ENCODE measurements at regions not wholly inside any gene's neighbourhood (a gene's known extent, or its start where the extent isn't known, plus 50 kb on each side); places are given as distances from the start of the nearest gene placed in this dataset.

DNA sequence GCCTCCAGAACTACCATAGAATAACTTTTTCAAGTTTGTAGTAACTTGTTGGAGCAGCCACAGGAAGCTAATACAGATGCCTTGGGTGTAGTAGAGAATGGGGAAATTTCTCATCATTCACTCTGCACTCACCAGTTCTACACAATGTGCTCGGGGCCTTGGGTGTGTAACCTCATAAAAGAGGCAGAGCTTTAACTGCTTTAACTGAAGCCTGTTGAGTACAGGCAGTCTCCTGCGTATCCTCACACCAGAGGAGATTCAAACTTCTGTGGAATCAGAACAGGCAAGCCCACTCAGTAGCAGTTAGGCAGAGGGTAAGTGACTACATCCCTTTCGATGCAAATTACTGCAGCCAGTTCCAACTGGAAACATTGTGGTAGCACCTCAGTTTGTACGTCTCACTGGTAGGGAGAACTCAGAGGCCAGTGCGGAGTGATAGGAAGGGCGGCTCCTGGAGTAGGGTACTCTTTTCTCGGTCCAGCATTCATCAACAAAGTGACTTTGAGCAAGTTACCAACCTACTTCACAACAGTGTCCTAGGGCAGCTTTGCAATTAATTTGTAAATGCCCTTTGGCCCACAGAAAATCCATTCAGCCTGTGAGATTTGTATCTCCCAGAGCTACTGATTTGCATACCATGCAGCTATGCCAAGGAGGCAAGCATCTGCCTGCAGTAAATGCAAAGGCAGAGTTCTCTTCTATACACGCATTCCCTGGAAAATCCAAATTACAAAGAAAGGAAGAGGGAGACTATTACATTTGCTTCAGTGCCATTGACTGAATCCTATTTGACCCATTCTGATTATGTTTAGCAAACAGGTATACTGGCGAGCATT is 904.3 kb downstream of the DIAPH3 start:
- Histone ChIP-seq H3K36me3 (ENCODE audit: control insufficient read depth in 1 of 2, insufficient read depth in 2 of 2, low read length in 2 of 2) (no peaks in the 10 kb centered on the region), H4K8ac (ENCODE audit: low read depth, low read length) (no peak overlapping the region), H3K4me2 (ENCODE audit: low read length) (no peak overlapping the region), H4K91ac (ENCODE audit: low read depth, low read length) (no peak overlapping the region), H3K79me1 (ENCODE audit: low read length) (no peaks in the 10 kb centered on the region), H3K23ac (ENCODE audit: low read length) (no peak overlapping the region), H4K12ac (ENCODE audit: low read depth, low read length) (no peak overlapping the region), H3K14ac (ENCODE audit: low read length) (no peak overlapping the region), H3K79me2 (ENCODE audit: control insufficient read depth, insufficient read depth, low read length, poor library complexity) (no peaks in the 10 kb centered on the region), H3K4ac (ENCODE audit: low read depth, low read length) (no peak overlapping the region), H2BK12ac (ENCODE audit: low read length) (peak overlapping the region; percentile 23), H2AFZ (ENCODE audit: insufficient read depth, low read length, poor library complexity) (no peak overlapping the region), H3K27ac (ENCODE audit: low read depth, low read length) (no peak overlapping the region), H3K4me1 (ENCODE audit: control insufficient read depth in 1 of 2, insufficient read depth in 2 of 2, low read length in 2 of 2) (peaks cover 5 to 6% of the 10 kb centered on the region in 2 experiments), H3K27me3 (ENCODE audit: insufficient read depth, low read length) (no peaks in the 10 kb centered on the region), H2BK5ac (ENCODE audit: low read depth, low read length, poor library complexity) (no peak overlapping the region), H3K9me3 (ENCODE audit: insufficient read depth, low read depth, low read length) (no peaks in the 10 kb centered on the region), H3K9ac (ENCODE audit: low read length) (no peak overlapping the region), H3K18ac (ENCODE audit: low read length) (no peak overlapping the region), H3K4me3 (ENCODE audit: low read depth, low read length) (no peak overlapping the region), H2BK120ac (ENCODE audit: insufficient read depth, low read length, poor library complexity) (no peak overlapping the region), H2AK5ac (ENCODE audit: low read length) (no peak overlapping the region)
- no CpG with 5 or more reads among the region's 9 CpGs for WGBS (ENCODE audit: extremely low coverage, insufficient coverage, insufficient read length)
- DNase-seq, result no peak

DNA sequence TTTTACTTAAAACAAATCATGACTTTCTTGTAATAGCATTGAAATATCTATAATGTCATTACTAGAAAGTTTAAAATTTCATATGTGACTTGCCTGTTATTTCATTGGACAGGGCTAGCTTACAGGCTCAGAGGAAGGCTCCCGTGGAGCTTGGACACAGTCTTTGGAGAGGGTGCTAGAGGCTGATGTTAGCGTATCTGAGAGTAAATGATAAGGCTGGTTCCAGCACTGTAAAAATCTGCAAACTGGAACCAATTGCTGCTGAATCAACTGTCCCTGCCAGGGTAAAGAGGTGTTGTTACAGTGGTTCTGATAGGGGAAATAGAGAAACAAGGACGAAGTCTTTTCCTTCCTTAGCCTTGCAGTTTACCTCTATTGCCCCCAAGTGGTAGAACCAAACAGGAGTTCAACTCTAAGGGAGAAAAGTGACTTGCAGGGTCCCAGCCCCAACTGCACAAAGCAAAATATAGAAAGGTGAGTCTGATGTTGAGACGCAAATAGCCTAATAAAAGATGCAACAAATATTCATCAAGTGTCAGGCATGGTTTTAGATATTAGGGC is 901.7 kb downstream of the DIAPH3 start:
- peak overlapping the region; percentile 10 for H3K4me2 ChIP-seq (ENCODE audit: low read length)
- no peaks in the 10 kb centered on the region for H3K9me3 ChIP-seq (ENCODE audit: insufficient read depth, low read depth, low read length)
- H3K14ac ChIP-seq (ENCODE audit: low read length), result no peak overlapping the region
- no peak overlapping the region for H3K23ac ChIP-seq (ENCODE audit: low read length)
- H3K27ac ChIP-seq (ENCODE audit: low read depth, low read length), result no peak overlapping the region
- no peak overlapping the region for H3K4ac ChIP-seq (ENCODE audit: low read depth, low read length)
- peak overlapping the region; percentile 32 for H2BK12ac ChIP-seq (ENCODE audit: low read length)
- H4K8ac ChIP-seq (ENCODE audit: low read depth, low read length), result no peak overlapping the region
- DNase-seq, result peak in 1 of 2 donors; percentile 23
- no peak overlapping the region for H3K4me3 ChIP-seq (ENCODE audit: low read depth, low read length)
- no peaks in the 10 kb centered on the region for H3K27me3 ChIP-seq (ENCODE audit: insufficient read depth, low read length)
- no peak overlapping the region for H4K91ac ChIP-seq (ENCODE audit: low read depth, low read length)
- no peak overlapping the region for H2BK120ac ChIP-seq (ENCODE audit: insufficient read depth, low read length, poor library complexity)
- no peaks in the 10 kb centered on the region for H3K79me2 ChIP-seq (ENCODE audit: control insufficient read depth, insufficient read depth, low read length, poor library complexity)
- WGBS (ENCODE audit: extremely low coverage, insufficient coverage, insufficient read length), result no CpG with 5 or more reads among the region's 4 CpGs
- H3K79me1 ChIP-seq (ENCODE audit: low read length), result no peaks in the 10 kb centered on the region
- no peak overlapping the region for H4K12ac ChIP-seq (ENCODE audit: low read depth, low read length)
- H3K36me3 ChIP-seq (ENCODE audit: control insufficient read depth in 1 of 2, insufficient read depth in 2 of 2, low read length in 2 of 2), result no peaks in the 10 kb centered on the region
- H3K4me1 ChIP-seq (ENCODE audit: control insufficient read depth in 1 of 2, insufficient read depth in 2 of 2, low read length in 2 of 2), result peaks cover 5 to 6% of the 10 kb centered on the region in 2 experiments
- no peak overlapping the region for H3K18ac ChIP-seq (ENCODE audit: low read length)
- no peak overlapping the region for H2AFZ ChIP-seq (ENCODE audit: insufficient read depth, low read length, poor library complexity)
- H2AK5ac ChIP-seq (ENCODE audit: low read length), result no peak overlapping the region
- no peak overlapping the region for H3K9ac ChIP-seq (ENCODE audit: low read length)
- H2BK5ac ChIP-seq (ENCODE audit: low read depth, low read length, poor library complexity), result no peak overlapping the region

DNA sequence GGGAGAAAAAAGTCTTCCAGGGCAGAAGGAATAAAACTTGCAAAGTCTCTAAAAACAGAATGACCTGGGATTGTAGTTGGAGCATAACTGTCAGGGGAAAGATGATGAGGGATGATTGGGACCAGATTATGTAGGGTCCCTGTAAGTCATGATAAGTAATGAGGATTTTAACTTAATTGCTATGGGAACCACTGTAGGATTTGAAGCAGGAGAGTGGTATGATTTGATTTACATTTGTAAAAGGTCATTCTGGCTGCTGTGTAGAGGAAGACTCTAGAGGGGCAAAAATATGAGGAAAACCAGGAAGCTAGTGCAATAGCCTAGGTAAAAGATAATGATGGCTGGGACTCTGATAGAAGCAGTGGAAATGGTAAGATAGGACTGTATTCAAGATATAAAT is 900.2 kb downstream of the DIAPH3 start:
- no peak overlapping the region for H2BK12ac ChIP-seq (ENCODE audit: low read length)
- H3K18ac ChIP-seq (ENCODE audit: low read length), result no peak overlapping the region
- no peak overlapping the region for H4K91ac ChIP-seq (ENCODE audit: low read depth, low read length)
- H3K9me3 ChIP-seq (ENCODE audit: insufficient read depth, low read depth, low read length), result no peaks in the 10 kb centered on the region
- H3K79me2 ChIP-seq (ENCODE audit: control insufficient read depth, insufficient read depth, low read length, poor library complexity), result no peaks in the 10 kb centered on the region
- no peak overlapping the region for H3K27ac ChIP-seq (ENCODE audit: low read depth, low read length)
- H2BK5ac ChIP-seq (ENCODE audit: low read depth, low read length, poor library complexity), result no peak overlapping the region
- H3K4me1 ChIP-seq (ENCODE audit: control insufficient read depth in 1 of 2, insufficient read depth in 2 of 2, low read length in 2 of 2), result peaks cover 5 to 6% of the 10 kb centered on the region in 2 experiments
- no peak overlapping the region for H4K12ac ChIP-seq (ENCODE audit: low read depth, low read length)
- no peak overlapping the region for H3K9ac ChIP-seq (ENCODE audit: low read length)
- no peak overlapping the region for H3K4me2 ChIP-seq (ENCODE audit: low read length)
- no peak overlapping the region for H4K8ac ChIP-seq (ENCODE audit: low read depth, low read length)
- no peaks in the 10 kb centered on the region for H3K36me3 ChIP-seq (ENCODE audit: control insufficient read depth in 1 of 2, insufficient read depth in 2 of 2, low read length in 2 of 2)
- H3K79me1 ChIP-seq (ENCODE audit: low read length), result peaks cover 2% of the 10 kb centered on the region
- H2AK5ac ChIP-seq (ENCODE audit: low read length), result no peak overlapping the region
- H3K4me3 ChIP-seq (ENCODE audit: low read depth, low read length), result no peak overlapping the region
- H2BK120ac ChIP-seq (ENCODE audit: insufficient read depth, low read length, poor library complexity), result no peak overlapping the region
- no peak overlapping the region for H3K23ac ChIP-seq (ENCODE audit: low read length)
- no peak overlapping the region for H3K4ac ChIP-seq (ENCODE audit: low read depth, low read length)
- no peak overlapping the region for H3K14ac ChIP-seq (ENCODE audit: low read length)
- no peaks in the 10 kb centered on the region for H3K27me3 ChIP-seq (ENCODE audit: insufficient read depth, low read length)
- no peak for DNase-seq
- H2AFZ ChIP-seq (ENCODE audit: insufficient read depth, low read length, poor library complexity), result no peak overlapping the region

DNA sequence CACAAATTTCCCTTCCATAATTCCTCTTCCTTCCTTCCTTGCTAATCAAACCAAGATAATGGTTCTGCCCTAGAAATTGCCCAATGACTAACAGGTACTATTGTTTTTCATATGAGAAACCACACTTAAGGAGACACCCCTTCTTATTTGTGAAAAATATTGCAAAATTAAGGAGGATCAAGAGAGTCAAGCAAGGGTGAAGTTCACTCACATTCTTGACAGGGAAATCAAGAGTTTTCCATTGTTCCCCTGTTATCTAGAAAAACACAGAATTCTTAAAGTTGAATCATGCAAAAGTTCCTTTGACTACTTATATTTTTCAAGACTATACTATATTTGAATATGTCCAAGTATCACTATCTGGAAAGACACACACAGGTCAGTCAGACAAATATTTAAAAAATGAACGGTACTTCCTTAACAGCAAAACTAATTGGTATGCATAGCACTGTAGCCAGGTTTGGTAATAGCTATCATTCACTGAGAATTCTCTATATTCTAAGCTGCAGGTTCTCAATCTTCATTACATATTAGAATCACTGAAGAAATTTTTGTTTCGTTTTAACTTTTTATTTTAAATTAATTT is 897.2 kb downstream of the DIAPH3 start:
- H2BK12ac ChIP-seq (ENCODE audit: low read length), result no peak overlapping the region
- WGBS (ENCODE audit: extremely low coverage, insufficient coverage, insufficient read length), result no CpG with 5 or more reads among the region's 2 CpGs
- no peak overlapping the region for H3K4ac ChIP-seq (ENCODE audit: low read depth, low read length)
- H3K9ac ChIP-seq (ENCODE audit: low read length), result no peak overlapping the region
- H2BK5ac ChIP-seq (ENCODE audit: low read depth, low read length, poor library complexity), result no peak overlapping the region
- no peak overlapping the region for H3K18ac ChIP-seq (ENCODE audit: low read length)
- no peak overlapping the region for H3K4me3 ChIP-seq (ENCODE audit: low read depth, low read length)
- peaks cover 0 to 1% of the 10 kb centered on the region in 2 experiments for H3K4me1 ChIP-seq (ENCODE audit: control insufficient read depth in 1 of 2, insufficient read depth in 2 of 2, low read length in 2 of 2)
- no peaks in the 10 kb centered on the region for H3K9me3 ChIP-seq (ENCODE audit: insufficient read depth, low read depth, low read length)
- no peak overlapping the region for H3K23ac ChIP-seq (ENCODE audit: low read length)
- no peak overlapping the region for H4K12ac ChIP-seq (ENCODE audit: low read depth, low read length)
- H3K27me3 ChIP-seq (ENCODE audit: insufficient read depth, low read length), result no peaks in the 10 kb centered on the region
- no peaks in the 10 kb centered on the region for H3K36me3 ChIP-seq (ENCODE audit: control insufficient read depth in 1 of 2, insufficient read depth in 2 of 2, low read length in 2 of 2)
- H3K4me2 ChIP-seq (ENCODE audit: low read length), result no peak overlapping the region
- H3K79me1 ChIP-seq (ENCODE audit: low read length), result peaks cover 5% of the 10 kb centered on the region
- H2BK120ac ChIP-seq (ENCODE audit: insufficient read depth, low read length, poor library complexity), result no peak overlapping the region
- H4K91ac ChIP-seq (ENCODE audit: low read depth, low read length), result no peak overlapping the region
- no peak overlapping the region for H3K27ac ChIP-seq (ENCODE audit: low read depth, low read length)
- H3K14ac ChIP-seq (ENCODE audit: low read length), result no peak overlapping the region
- H3K79me2 ChIP-seq (ENCODE audit: control insufficient read depth, insufficient read depth, low read length, poor library complexity), result no peaks in the 10 kb centered on the region
- no peak overlapping the region for H2AFZ ChIP-seq (ENCODE audit: insufficient read depth, low read length, poor library complexity)
- peak in 1 of 2 donors; percentile 67 for DNase-seq
- no peak overlapping the region for H4K8ac ChIP-seq (ENCODE audit: low read depth, low read length)
- H2AK5ac ChIP-seq (ENCODE audit: low read length), result no peak overlapping the region

All from trophoblast cell (in vitro differentiated cells and primary cell).